HG03354 (cell line): ENCODE measurements at regions not wholly inside any gene's neighbourhood (a gene's known extent, or its start where the extent isn't known, plus 50 kb on each side); places are given as distances from the start of the nearest gene placed in this dataset.
"Not testable (repeated sequence)": the region's sequence is repeated elsewhere in the genome, so short reads cannot be mapped to it uniquely, and the experiment has no call there.

ENCODE experiments used
- ATAC-seq: cut with Tn5 transposase; IDR thresholded peaks from one replicate; pipeline ENCODE4 v1.9.1; 2021; ENCODE audit warnings: mild to moderate bottlenecking; ENCODE audit not compliant: unreplicated experiment, poor library complexity, severe bottlenecking

GRCh38 chr6:137808836-137809315, 58.2 kb upstream of the TNFAIP3 start:
- ATAC-seq, result no peak

GRCh38 chr6:137809895-137810553, 57.0 kb upstream of the TNFAIP3 start:
- not testable (repeated sequence) for ATAC-seq

GRCh38 chr6:137810554-137811120, 56.4 kb upstream of the TNFAIP3 start:
- ATAC-seq, result no peak

GRCh38 chr6:137811121-137811915, 55.7 kb upstream of the TNFAIP3 start:
- ATAC-seq, result peak; percentile 96

GRCh38 chr6:137811916-137812553, 55.0 kb upstream of the TNFAIP3 start:
- no peak for ATAC-seq

GRCh38 chr6:137813308-137813970, 53.6 kb upstream of the TNFAIP3 start:
- no peak for ATAC-seq

- not testable (repeated sequence) for ATAC-seq
Measured at GRCh38 chr6:137814030-137814429, 53.0 kb upstream of the TNFAIP3 start.

GRCh38 chr6:137815692-137816091, 51.4 kb upstream of the TNFAIP3 start:
- ATAC-seq, result no peak

- ATAC-seq, result peak; percentile 45
Measured at GRCh38 chr6:137816133-137816579, 50.9 kb upstream of the TNFAIP3 start.

- no peak for ATAC-seq
Measured at GRCh38 chr6:137816688-137817618, 50.1 kb upstream of the TNFAIP3 start.
